ENCODE measurements at regions not wholly inside any gene's neighbourhood (a gene's known extent, or its start where the extent isn't known, plus 50 kb on each side); places are given as distances from the start of the nearest gene placed in this dataset.

DNA sequence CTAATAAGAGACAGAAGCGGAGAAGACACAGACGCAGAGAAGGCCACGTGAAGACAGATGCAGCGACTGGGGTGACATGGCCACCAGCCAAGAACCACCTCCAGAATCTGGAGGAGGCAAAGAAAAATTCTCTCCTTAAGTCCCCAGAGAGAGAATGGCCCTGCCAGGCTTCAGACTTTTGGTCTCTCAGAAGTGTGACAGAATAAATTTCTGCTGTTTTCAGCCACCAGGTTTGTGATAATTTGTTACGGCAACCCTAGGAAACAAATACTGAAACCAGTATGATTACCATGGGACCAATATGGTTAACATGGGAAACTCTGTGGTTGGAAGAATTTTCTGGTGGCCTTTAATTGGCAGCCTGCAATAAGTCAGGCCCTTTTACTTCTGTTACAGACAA, 63.9 kb upstream of the DOCK9 start:
- no peak overlapping the region for H3K4me3 ChIP-seq (replicated peaks; ENCODE audit: low read depth, low read length)
- DNase-seq (ENCODE audit: low read depth): no peak
- TF ChIP-seq, protein P1, sequence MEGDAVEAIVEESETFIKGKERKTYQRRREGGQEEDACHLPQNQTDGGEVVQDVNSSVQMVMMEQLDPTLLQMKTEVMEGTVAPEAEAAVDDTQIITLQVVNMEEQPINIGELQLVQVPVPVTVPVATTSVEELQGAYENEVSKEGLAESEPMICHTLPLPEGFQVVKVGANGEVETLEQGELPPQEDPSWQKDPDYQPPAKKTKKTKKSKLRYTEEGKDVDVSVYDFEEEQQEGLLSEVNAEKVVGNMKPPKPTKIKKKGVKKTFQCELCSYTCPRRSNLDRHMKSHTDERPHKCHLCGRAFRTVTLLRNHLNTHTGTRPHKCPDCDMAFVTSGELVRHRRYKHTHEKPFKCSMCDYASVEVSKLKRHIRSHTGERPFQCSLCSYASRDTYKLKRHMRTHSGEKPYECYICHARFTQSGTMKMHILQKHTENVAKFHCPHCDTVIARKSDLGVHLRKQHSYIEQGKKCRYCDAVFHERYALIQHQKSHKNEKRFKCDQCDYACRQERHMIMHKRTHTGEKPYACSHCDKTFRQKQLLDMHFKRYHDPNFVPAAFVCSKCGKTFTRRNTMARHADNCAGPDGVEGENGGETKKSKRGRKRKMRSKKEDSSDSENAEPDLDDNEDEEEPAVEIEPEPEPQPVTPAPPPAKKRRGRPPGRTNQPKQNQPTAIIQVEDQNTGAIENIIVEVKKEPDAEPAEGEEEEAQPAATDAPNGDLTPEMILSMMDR (IDR thresholded peaks at IDR 0.05; ENCODE audit: low read length, missing control alignments): no peak

DNA sequence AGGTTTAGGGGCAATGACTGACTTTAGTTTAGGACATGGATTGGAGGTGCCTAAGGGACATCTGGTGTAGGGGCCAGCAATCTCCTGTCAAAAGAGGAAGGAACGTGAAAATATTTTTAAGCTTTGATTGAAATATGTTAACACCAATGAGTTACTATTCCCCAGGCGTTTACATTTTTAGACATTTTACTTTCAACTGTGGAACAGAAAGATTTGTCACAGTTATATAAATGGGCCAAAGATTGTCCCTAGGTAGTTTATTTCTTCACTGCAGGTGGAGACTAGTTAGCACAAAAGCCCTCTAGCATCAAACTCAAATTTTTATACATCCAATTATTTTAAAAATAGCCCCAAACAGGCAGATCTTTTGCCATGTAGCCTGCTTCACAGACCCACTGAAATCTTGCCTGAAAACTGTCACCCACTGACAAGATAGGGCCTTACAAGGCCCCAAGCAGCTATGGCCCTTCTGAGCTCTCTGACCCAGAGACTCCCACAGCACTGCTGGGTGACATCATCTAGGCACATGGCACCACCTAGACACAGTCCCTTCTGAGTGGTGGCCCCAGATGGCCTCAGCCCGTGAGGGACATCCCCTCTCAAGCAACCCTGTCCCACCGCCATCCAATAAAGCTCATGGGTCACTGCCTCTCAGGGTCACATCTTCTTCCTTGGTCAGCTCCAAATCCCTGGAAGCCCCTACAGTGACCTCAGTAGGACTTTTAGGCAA, 64.8 kb upstream of the DOCK9 start:
- TF ChIP-seq, protein P1 (IDR thresholded peaks at IDR 0.05; ENCODE audit: low read length, missing control alignments): no peak
- no peak for DNase-seq (ENCODE audit: low read depth)
- H3K4me3 ChIP-seq (replicated peaks; ENCODE audit: low read depth, low read length): no peak overlapping the region

DNA sequence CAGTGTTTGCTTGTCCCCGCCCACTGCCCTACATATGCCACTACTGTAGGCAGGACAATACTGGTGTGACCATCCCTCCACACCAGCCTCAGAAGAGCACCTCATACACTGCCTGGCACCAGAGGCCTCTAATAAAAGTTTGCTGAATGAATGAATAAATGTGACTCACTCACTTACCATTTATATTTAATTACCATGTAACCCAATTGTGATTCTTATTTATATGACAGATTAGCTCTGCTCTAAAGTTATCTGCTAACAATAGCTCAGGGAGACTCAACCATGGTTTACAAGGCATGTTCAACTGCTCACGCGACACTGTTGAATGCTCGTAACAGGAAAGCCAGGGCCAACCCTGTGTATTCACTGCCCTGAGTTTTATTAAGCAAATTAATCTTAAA, 66.0 kb upstream of the DOCK9 start:
- TF ChIP-seq, protein P1 (IDR thresholded peaks at IDR 0.05; ENCODE audit: low read length, missing control alignments): no peak
- no peak for DNase-seq (ENCODE audit: low read depth)
- H3K4me3 ChIP-seq (replicated peaks; ENCODE audit: low read depth, low read length): no peak overlapping the region

DNA sequence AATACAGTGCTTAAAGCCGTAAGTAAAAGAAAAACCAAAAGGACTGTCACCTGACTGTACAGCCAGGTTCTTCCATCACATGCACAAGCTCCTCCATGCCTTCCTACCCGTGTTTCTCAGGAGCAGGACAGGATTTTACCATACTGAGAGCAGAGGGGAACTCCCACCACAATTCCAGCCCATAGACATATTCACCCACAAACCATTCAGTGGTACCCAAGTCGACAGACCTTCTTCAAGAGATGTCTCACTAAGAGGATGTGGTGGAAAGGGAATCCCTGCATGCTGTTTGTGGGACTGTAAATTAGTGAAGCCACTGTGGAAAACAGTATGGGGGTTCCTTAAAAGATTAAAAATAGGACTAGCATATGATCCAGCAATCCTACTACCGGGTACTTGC, 66.9 kb upstream of the DOCK9 start:
- no peak overlapping the region for H3K4me3 ChIP-seq (replicated peaks; ENCODE audit: low read depth, low read length)
- DNase-seq (ENCODE audit: low read depth): no peak
- TF ChIP-seq, protein P1 (IDR thresholded peaks at IDR 0.05; ENCODE audit: low read length, missing control alignments): no peak

DNA sequence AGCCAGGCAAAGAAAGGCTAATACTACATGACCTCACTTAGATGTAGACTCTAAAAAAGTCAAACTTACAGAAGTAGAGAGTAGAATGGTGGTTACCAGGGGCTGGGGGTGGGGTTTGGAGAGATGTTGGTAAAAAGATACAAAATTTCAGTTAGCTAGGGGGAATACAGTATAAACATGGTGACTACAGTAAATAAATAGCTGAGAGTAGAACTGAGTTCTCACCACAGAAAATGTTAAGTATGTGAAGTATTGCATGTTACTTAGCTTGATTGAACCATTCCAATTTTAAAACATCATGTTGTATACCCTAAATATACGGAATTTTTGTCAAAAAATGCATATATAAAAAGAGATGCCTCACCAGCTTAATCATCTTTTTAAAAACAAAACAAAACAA, 67.5 kb upstream of the DOCK9 start:
- H3K4me3 ChIP-seq (replicated peaks; ENCODE audit: low read depth, low read length): no peak overlapping the region
- no peak for DNase-seq (ENCODE audit: low read depth)
- TF ChIP-seq, protein P1 (IDR thresholded peaks at IDR 0.05; ENCODE audit: low read length, missing control alignments): no peak

DNA sequence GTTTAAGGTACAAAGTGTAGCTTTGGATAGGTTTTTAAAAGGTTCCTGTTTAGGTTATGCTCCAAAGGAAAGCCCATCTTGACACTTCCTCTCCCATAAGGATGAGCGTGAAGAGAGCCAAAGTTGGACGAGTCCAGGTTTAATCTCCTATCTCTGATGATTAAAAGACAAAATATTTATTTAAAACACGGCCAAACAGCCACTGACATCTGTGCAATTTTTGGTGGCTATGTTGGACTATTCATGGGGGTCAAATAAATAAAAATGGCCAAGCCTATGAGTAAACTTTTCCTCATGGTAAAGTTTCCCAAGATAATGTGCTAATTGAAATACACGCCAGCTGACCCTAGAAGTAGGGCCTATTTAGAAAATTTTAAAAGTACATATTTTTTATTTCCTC, 69.0 kb upstream of the DOCK9 start:
- no peak overlapping the region for H3K4me3 ChIP-seq (replicated peaks; ENCODE audit: low read depth, low read length)
- TF ChIP-seq, protein P1 (IDR thresholded peaks at IDR 0.05; ENCODE audit: low read length, missing control alignments): no peak
- no peak for DNase-seq (ENCODE audit: low read depth)

DNA sequence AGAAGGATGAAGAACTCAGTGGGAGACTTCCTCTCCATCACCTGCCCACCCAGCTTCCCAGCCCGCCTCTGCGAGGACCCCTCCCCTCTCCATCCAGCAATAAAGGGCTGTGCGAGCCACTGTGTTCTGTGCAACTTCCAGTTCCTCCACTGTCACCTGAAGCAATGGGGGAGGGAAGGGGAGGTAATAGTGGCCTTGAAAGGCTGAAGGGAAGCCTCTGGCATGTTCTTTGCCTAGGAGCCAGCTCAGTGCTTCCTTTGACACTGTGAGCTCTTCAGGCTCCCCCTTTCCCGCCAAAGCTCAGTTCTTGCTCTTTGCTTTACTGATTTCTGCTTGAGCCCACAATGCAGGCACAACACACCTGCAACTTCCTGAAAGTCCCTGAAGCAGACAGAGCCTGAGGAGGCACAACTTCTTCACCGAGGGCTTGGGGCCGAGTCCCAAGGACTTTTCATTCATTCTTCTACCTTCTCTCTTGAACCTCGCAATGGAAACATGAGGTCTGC, 73.2 kb upstream of the DOCK9 start:
- TF ChIP-seq, protein P1 (IDR thresholded peaks at IDR 0.05; ENCODE audit: low read length, missing control alignments): no peak
- H3K4me3 ChIP-seq (replicated peaks; ENCODE audit: low read depth, low read length): no peak overlapping the region
- no peak for DNase-seq (ENCODE audit: low read depth)
